IMR-90 (cell line): ENCODE measurements at regions not wholly inside any gene's neighbourhood (a gene's known extent, or its start where the extent isn't known, plus 50 kb on each side); places are given as distances from the start of the nearest gene placed in this dataset.

ENCODE experiments used
- ATAC-seq: fragments of 200-7000 bp; cut with Tn5 transposase; 2 replicates; pipeline ENCODE4 v1.9.1; 2020; ENCODE audit warnings: low read depth, mild to moderate bottlenecking, moderate library complexity
- BruUV-seq: library from RNA; stranded (reverse); fragments of 400-500 nt; replicated peaks from 2 replicates; lab custom pipeline; 2021; lab: Mats Ljungman, UMichigan
- CTCF ChIA-PET: fragments of 300-600 bp; formaldehyde crosslinking; extraction: SDS; loops from one replicate; lab custom pipeline; 2021; ENCODE audit warnings: antibody characterized with exemption; lab: Yijun Ruan, JAX
- POLR2A ChIA-PET: fragments of 300-600 bp; sonication (Branson Sonifier 250); formaldehyde crosslinking; loops from one replicate; lab custom pipeline; 2022; ENCODE audit warnings: antibody characterized with exemption; ENCODE audit not compliant: unreplicated experiment; lab: Charles Lee
- DNase-seq: peaks from one replicate; pipeline ENCODE4 v3.0.0; 2013
- H2AFZ ChIP-seq: replicated peaks from 2 replicates; pipeline ENCODE3; 2013; ENCODE audit warnings: low read length, mild to moderate bottlenecking; ENCODE audit not compliant: poor library complexity
- H2AK5ac ChIP-seq: 2 replicates; pipeline ENCODE4 v1.6.1; 2013; ENCODE audit warnings: low read depth, low read length, inconsistent platforms
- H2AK9ac ChIP-seq: replicated peaks from 2 replicates; pipeline ENCODE3; 2013; ENCODE audit warnings: mild to moderate bottlenecking, low read depth, low read length, moderate library complexity; ENCODE audit not compliant: poor library complexity
- H2BK120ac ChIP-seq: 2 replicates; pipeline ENCODE4 v1.6.1; 2013; ENCODE audit warnings: low read depth, low read length, inconsistent platforms
- H2BK15ac ChIP-seq: 3 replicates; pipeline ENCODE4 v1.6.1; 2013; ENCODE audit warnings: low read depth, low read length, inconsistent platforms
- H2BK20ac ChIP-seq: 2 replicates; pipeline ENCODE4 v1.6.1; 2013; ENCODE audit warnings: low read depth, mild to moderate bottlenecking, inconsistent platforms, low read length, moderate library complexity
- H2BK5ac ChIP-seq: 2 replicates; pipeline ENCODE4 v1.6.1; 2013; ENCODE audit warnings: mild to moderate bottlenecking, low read depth, low read length, inconsistent platforms; ENCODE audit not compliant: poor library complexity, severe bottlenecking
- H3K14ac ChIP-seq: replicated peaks from 2 replicates; pipeline ENCODE4 v1.6.1; 2013; ENCODE audit warnings: low read depth, low read length, inconsistent platforms
- H3K18ac ChIP-seq: 2 replicates; pipeline ENCODE4 v1.6.1; 2013; ENCODE audit warnings: low read depth, low read length, control low read depth
- H3K23ac ChIP-seq: 2 replicates; pipeline ENCODE4 v1.6.1; 2013; ENCODE audit warnings: low read depth, low read length, inconsistent platforms
- H3K27ac ChIP-seq: 2 replicates; pipeline ENCODE4 v1.5.1; 2013; ENCODE audit warnings: mild to moderate bottlenecking, control low read depth, low read length; ENCODE audit not compliant: insufficient read depth
- H3K27me3 ChIP-seq: 2 replicates; pipeline ENCODE4 v1.6.1; 2013; ENCODE audit warnings: low read length; ENCODE audit not compliant: control insufficient read depth, insufficient read depth
- H3K36me3 ChIP-seq: 2 replicates; pipeline ENCODE4 v1.6.1; 2013; ENCODE audit warnings: low read length, mixed read lengths; ENCODE audit not compliant: control insufficient read depth, insufficient read depth
- H3K4ac ChIP-seq: 2 replicates; pipeline ENCODE4 v1.6.1; 2013; ENCODE audit warnings: low read depth, low read length, inconsistent platforms
- H3K4me1 ChIP-seq: 2 replicates; pipeline ENCODE4 v1.6.1; 2013; ENCODE audit warnings: low read length, mixed read lengths; ENCODE audit not compliant: control insufficient read depth, insufficient read depth
- H3K4me2 ChIP-seq: 2 replicates; pipeline ENCODE4 v1.6.1; 2013; ENCODE audit warnings: low read depth, mild to moderate bottlenecking, control low read depth, low read length, moderate library complexity
- H3K4me3 ChIP-seq: 2 replicates; pipeline ENCODE4 v1.5.1; 2013; ENCODE audit warnings: low read depth, mild to moderate bottlenecking, control low read depth, low read length, moderate library complexity; ENCODE audit not compliant: insufficient read depth
- H3K56ac ChIP-seq: 2 replicates; pipeline ENCODE4 v1.6.1; 2013; ENCODE audit warnings: low read length, inconsistent platforms; ENCODE audit not compliant: insufficient read depth; ENCODE audit errors: extremely low read depth
- H3K79me1 ChIP-seq, 2 experiments: 2 replicates each; pipeline ENCODE4 v1.6.1; 2013; ENCODE audit warnings: low read length in 2 of 2, inconsistent platforms in 1 of 2, low read depth in 1 of 2
- H3K9ac ChIP-seq: 2 replicates; pipeline ENCODE4 v1.6.1; 2013; ENCODE audit warnings: low read depth, low read length, control low read depth
- H3K9me1 ChIP-seq: 2 replicates; pipeline ENCODE4 v1.6.1; 2013; ENCODE audit warnings: low read length, inconsistent platforms; ENCODE audit not compliant: insufficient read depth
- H3K9me3 ChIP-seq: 2 replicates; pipeline ENCODE4 v1.6.1; 2013; ENCODE audit warnings: low read length; ENCODE audit not compliant: control insufficient read depth, insufficient read depth
- H4K20me1 ChIP-seq: 2 replicates; pipeline ENCODE4 v1.6.1; 2013; ENCODE audit warnings: low read length, inconsistent platforms; ENCODE audit not compliant: insufficient read depth
- H4K5ac ChIP-seq: 2 replicates; pipeline ENCODE4 v1.6.1; 2013; ENCODE audit warnings: mild to moderate bottlenecking, low read depth, low read length, control low read depth
- H4K8ac ChIP-seq, 2 experiments: 2 replicates each; pipeline ENCODE4 v1.6.1; 2013; ENCODE audit warnings: low read depth in 2 of 2, low read length in 2 of 2, control low read depth in 1 of 2, inconsistent platforms in 1 of 2
- H4K91ac ChIP-seq: 2 replicates; pipeline ENCODE4 v1.6.1; 2013; ENCODE audit warnings: low read depth, low read length, inconsistent platforms; ENCODE audit not compliant: insufficient read depth
- BHLHE40 ChIP-seq: fragments of 150-350 bp; IDR thresholded peaks from 2 replicates; pipeline ENCODE4 v1.6.1; 2016; ENCODE audit warnings: mild to moderate bottlenecking, low read depth, low read length
- CEBPB ChIP-seq: IDR thresholded peaks from 2 replicates; pipeline ENCODE4 v1.6.1; 2012; ENCODE audit warnings: low read depth, low read length, improper control_type of control experiment
- CHD1 ChIP-seq: IDR thresholded peaks from 2 replicates; pipeline ENCODE4 v1.6.1; 2012; ENCODE audit warnings: low read depth, low read length, improper control_type of control experiment
- FOS ChIP-seq: fragments of 150-350 bp; IDR thresholded peaks from 2 replicates; pipeline ENCODE4 v1.6.1; 2016; ENCODE audit warnings: low read depth, low read length
- MAFK ChIP-seq: IDR thresholded peaks from 2 replicates; pipeline ENCODE4 v1.6.1; 2012; ENCODE audit warnings: low read depth, low read length, improper control_type of control experiment
- MAZ ChIP-seq: IDR thresholded peaks from 2 replicates; pipeline ENCODE4 v1.6.1; 2012; ENCODE audit warnings: low read depth, mild to moderate bottlenecking, low read length, improper control_type of control experiment, moderate library complexity, borderline replicate concordance
- MXI1 ChIP-seq: IDR thresholded peaks from 2 replicates; pipeline ENCODE4 v1.6.1; 2012; ENCODE audit warnings: low read depth, mild to moderate bottlenecking, low read length, moderate library complexity, borderline replicate concordance
- NFE2L2 ChIP-seq: fragments of 150-350 bp; IDR thresholded peaks from 2 replicates; pipeline ENCODE4 v1.6.1; 2016; ENCODE audit warnings: low read depth, mild to moderate bottlenecking, low read length
- POLR2A ChIP-seq: IDR thresholded peaks from 2 replicates; pipeline ENCODE4 v1.6.1; 2012; ENCODE audit warnings: mild to moderate bottlenecking, low read depth, low read length
- RAD21 ChIP-seq: IDR thresholded peaks from 2 replicates; pipeline ENCODE4 v1.6.1; 2012; ENCODE audit warnings: low read length, improper control_type of control experiment
- RCOR1 ChIP-seq: IDR thresholded peaks from 2 replicates; pipeline ENCODE4 v1.6.1; 2012; ENCODE audit warnings: mild to moderate bottlenecking, low read length, improper control_type of control experiment; ENCODE audit not compliant: insufficient replicate concordance
- RFX5 ChIP-seq: IDR thresholded peaks from 2 replicates; pipeline ENCODE4 v1.8.0; 2012; ENCODE audit warnings: low read depth, mild to moderate bottlenecking, low read length, moderate library complexity
- SMC3 ChIP-seq: fragments of 150-350 bp; IDR thresholded peaks from 2 replicates; pipeline ENCODE4 v1.6.1; 2016; ENCODE audit warnings: low read depth, mild to moderate bottlenecking, antibody characterized with exemption, low read length, moderate library complexity
- WGBS, 2 experiments: methylation state at CpG; one replicate each; pipeline versions ENCODE4 v1.1.5 to v1.1.7; 2013; ENCODE audit warnings: missing lambda C conversion rate in 2 of 2; ENCODE audit not compliant: insufficient read length in 1 of 2; ENCODE audit errors: extremely low coverage in 2 of 2; 5-methylcytosine and 5-hydroxymethylcytosine counted together
- dilution Hi-C: fragments of 300-500 bp; cut with HindIII; formaldehyde crosslinking; loops from one replicate; pipeline ENCODE4 v1.14.3; 2018; ENCODE audit warnings: low sequenced_read_pairs; ENCODE audit not compliant: unreplicated experiment
- in situ Hi-C: fragments of 300-500 bp; cut with MboI; formaldehyde crosslinking; loops from 3 replicates; pipeline ENCODE4 v1.14.3; 2019; ENCODE audit warnings: low sequenced_read_pairs, inconsistent platforms, mixed read lengths
- intact Hi-C: fragments of 100-400 bp; cut with micrococcal nuclease; formaldehyde crosslinking; loops from 2 replicates; pipeline ENCODE4 v1.10.0; 2022
- TF ChIP-seq, protein P1 (sequence below): conservative IDR thresholded peaks from 2 replicates; pipeline ENCODE4 v1.5.1; 2012; ENCODE audit warnings: mild to moderate bottlenecking, low read depth, low read length, improper control_type of control experiment
- TF ChIP-seq, protein P2 (sequence below): fragments of 150-350 bp; IDR thresholded peaks from 2 replicates; pipeline ENCODE4 v1.6.1; 2016; ENCODE audit warnings: low read depth, mild to moderate bottlenecking, low read length, moderate library complexity, borderline replicate concordance
- TF ChIP-seq, protein P3 (sequence below): fragments of 150-350 bp; IDR thresholded peaks from 2 replicates; pipeline ENCODE4 v1.6.1; 2017; ENCODE audit warnings: mild to moderate bottlenecking, antibody characterized with exemption, low read length, low read depth

DNA sequence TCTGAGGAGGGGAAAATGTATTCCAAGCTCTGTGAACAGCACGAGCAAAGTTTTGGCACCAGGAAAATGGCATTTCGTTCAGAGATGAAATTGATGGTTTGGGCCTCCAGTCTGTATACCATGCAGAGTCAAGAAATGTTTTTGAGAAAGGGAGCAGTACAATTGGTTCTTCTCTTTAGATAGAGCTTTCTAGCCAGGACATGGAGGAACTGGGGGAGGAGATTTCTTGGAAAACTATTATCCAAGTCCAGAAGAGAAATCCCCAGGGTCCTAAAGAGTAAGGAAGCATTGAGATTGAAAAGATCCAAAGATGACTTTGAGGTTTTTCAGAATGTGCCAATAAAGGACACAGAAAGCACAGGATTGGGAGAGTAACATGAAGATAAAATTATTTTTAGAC is 432.4 kb downstream of the TNS1 start:
- Histone ChIP-seq H4K20me1 (no peaks in the 10 kb centered on the region), H2BK15ac (no peak overlapping the region), H3K23ac (no peak overlapping the region), H3K18ac (no peak overlapping the region), H3K79me1 (no peaks in the 10 kb centered on the region), H2BK5ac (no peak overlapping the region), H3K4ac (no peak overlapping the region), H2BK120ac (no peak overlapping the region), H3K9ac (no peak overlapping the region), H2BK20ac (no peak overlapping the region), H4K5ac (no peak overlapping the region), H3K14ac (no peak overlapping the region), H3K4me2 (no peak overlapping the region), H3K4me1 (peaks cover 10% of the 10 kb centered on the region), H4K91ac (no peak overlapping the region), H3K27ac (no peak overlapping the region), H2AK9ac (no peak overlapping the region), H3K27me3 (no peaks in the 10 kb centered on the region; the same call in 1 of the 2 replicates), H3K9me3 (no peaks in the 10 kb centered on the region), H3K9me1 (no peaks in the 10 kb centered on the region), H3K4me3 (no peak overlapping the region), H2AFZ (no peak overlapping the region), H3K36me3 (no peaks in the 10 kb centered on the region), H4K8ac (no peak overlapping the region), H2AK5ac (no peak overlapping the region), H3K56ac (no peak overlapping the region)
- dilution Hi-C loops: no loop called here
- TF ChIP-seq POLR2A (no peak), NFE2L2 (no peak), MXI1 (no peak), MAFK (no peak), RCOR1 (no peak), BHLHE40 (no peak), SMC3 (no peak), FOS (no peak), RAD21 (no peak), CEBPB (no peak), CHD1 (no peak), MAZ (no peak), RFX5 (no peak)
- TF ChIP-seq, protein P1, sequence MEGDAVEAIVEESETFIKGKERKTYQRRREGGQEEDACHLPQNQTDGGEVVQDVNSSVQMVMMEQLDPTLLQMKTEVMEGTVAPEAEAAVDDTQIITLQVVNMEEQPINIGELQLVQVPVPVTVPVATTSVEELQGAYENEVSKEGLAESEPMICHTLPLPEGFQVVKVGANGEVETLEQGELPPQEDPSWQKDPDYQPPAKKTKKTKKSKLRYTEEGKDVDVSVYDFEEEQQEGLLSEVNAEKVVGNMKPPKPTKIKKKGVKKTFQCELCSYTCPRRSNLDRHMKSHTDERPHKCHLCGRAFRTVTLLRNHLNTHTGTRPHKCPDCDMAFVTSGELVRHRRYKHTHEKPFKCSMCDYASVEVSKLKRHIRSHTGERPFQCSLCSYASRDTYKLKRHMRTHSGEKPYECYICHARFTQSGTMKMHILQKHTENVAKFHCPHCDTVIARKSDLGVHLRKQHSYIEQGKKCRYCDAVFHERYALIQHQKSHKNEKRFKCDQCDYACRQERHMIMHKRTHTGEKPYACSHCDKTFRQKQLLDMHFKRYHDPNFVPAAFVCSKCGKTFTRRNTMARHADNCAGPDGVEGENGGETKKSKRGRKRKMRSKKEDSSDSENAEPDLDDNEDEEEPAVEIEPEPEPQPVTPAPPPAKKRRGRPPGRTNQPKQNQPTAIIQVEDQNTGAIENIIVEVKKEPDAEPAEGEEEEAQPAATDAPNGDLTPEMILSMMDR: no peak
- TF ChIP-seq, protein P2, sequence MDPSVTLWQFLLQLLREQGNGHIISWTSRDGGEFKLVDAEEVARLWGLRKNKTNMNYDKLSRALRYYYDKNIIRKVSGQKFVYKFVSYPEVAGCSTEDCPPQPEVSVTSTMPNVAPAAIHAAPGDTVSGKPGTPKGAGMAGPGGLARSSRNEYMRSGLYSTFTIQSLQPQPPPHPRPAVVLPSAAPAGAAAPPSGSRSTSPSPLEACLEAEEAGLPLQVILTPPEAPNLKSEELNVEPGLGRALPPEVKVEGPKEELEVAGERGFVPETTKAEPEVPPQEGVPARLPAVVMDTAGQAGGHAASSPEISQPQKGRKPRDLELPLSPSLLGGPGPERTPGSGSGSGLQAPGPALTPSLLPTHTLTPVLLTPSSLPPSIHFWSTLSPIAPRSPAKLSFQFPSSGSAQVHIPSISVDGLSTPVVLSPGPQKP: no peak
- TF ChIP-seq, protein P3, sequence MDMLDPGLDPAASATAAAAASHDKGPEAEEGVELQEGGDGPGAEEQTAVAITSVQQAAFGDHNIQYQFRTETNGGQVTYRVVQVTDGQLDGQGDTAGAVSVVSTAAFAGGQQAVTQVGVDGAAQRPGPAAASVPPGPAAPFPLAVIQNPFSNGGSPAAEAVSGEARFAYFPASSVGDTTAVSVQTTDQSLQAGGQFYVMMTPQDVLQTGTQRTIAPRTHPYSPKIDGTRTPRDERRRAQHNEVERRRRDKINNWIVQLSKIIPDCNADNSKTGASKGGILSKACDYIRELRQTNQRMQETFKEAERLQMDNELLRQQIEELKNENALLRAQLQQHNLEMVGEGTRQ: no peak
- no peak for DNase-seq
- intact Hi-C loops: loop anchor here (5.0 kb wide), 1 partner anchor 47 kb away; no protein-coding TSS in a partner anchor
- CTCF ChIA-PET: no interaction called here
- no peak for ATAC-seq
- BruUV-seq: no TSS peak
- in situ Hi-C loops: no loop called here
- WGBS, 2 experiments: 33% methylated on average over 1 of the region's 2 CpGs; no CpG with 5 or more reads in 1 of the 2 experiments
- POLR2A ChIA-PET: no interaction called here
